Right hindlimb (tissue), 1 donor: ENCODE measurements at regions not wholly inside any gene's neighbourhood (a gene's known extent, or its start where the extent isn't known, plus 50 kb on each side); places are given as distances from the start of the nearest gene placed in this dataset.
A peak's percentile ranks its signal among the peaks of the same experiment; 100 is the strongest.

Experiments used
- DNase-seq: peaks from one replicate; pipeline ENCODE4 v3.0.0-alpha.2; 2018

GRCh38 chr20:40770564-40771307 lies 81.7 kb upstream of the MAFB start:
- peak; percentile 31 for DNase-seq

GRCh38 chr20:40771308-40771610 lies 82.2 kb upstream of the MAFB start:
- DNase-seq: no peak

GRCh38 chr20:40771848-40772511 lies 82.9 kb upstream of the MAFB start:
- DNase-seq: no peak

GRCh38 chr20:40773376-40773775 lies 84.3 kb upstream of the MAFB start:
- no peak for DNase-seq

GRCh38 chr20:40774252-40774651 lies 85.2 kb upstream of the MAFB start:
- no peak for DNase-seq

GRCh38 chr20:40775561-40776146 lies 86.6 kb upstream of the MAFB start:
- no peak for DNase-seq

GRCh38 chr20:40776466-40777457 lies 87.7 kb upstream of the MAFB start:
- DNase-seq: no peak

- no peak for DNase-seq
Observed at GRCh38 chr20:40777653-40778052, 88.6 kb upstream of the MAFB start.

- no peak for DNase-seq
Observed at GRCh38 chr20:40778894-40779496, 90.0 kb upstream of the MAFB start.

- no peak for DNase-seq
Observed at GRCh38 chr20:40781327-40782042, 92.4 kb upstream of the MAFB start.

- no peak for DNase-seq
Observed at GRCh38 chr20:40782043-40782368, 93.0 kb upstream of the MAFB start.

- no peak for DNase-seq
Observed at GRCh38 chr20:40785346-40785745, 96.3 kb upstream of the MAFB start.

GRCh38 chr20:40786336-40786735 lies 97.3 kb upstream of the MAFB start:
- no peak for DNase-seq

- no peak for DNase-seq
Observed at GRCh38 chr20:40787941-40788340, 98.9 kb upstream of the MAFB start.

GRCh38 chr20:40797425-40797824 lies 108.4 kb upstream of the MAFB start:
- no peak for DNase-seq

GRCh38 chr20:40798066-40798465 lies 109.0 kb upstream of the MAFB start:
- no peak for DNase-seq

- DNase-seq: no peak
Observed at GRCh38 chr20:40802886-40803285, 113.8 kb upstream of the MAFB start.

- no peak for DNase-seq
Observed at GRCh38 chr20:40803381-40803780, 114.3 kb upstream of the MAFB start.

GRCh38 chr20:40805592-40805991 lies 116.6 kb upstream of the MAFB start:
- no peak for DNase-seq

GRCh38 chr20:40806929-40807820 lies 118.1 kb upstream of the MAFB start:
- DNase-seq: no peak

- DNase-seq: no peak
Observed at GRCh38 chr20:40807821-40808170, 118.8 kb upstream of the MAFB start.
